Gastroesophageal sphincter (tissue), 4 donors: ENCODE measurements at regions not wholly inside any gene's neighbourhood (a gene's known extent, or its start where the extent isn't known, plus 50 kb on each side); places are given as distances from the start of the nearest gene placed in this dataset.
"Not testable (repeated sequence)": the region's sequence is repeated elsewhere in the genome, so short reads cannot be mapped to it uniquely, and the experiment has no call there.

Source experiments
- ATAC-seq: fragments of 150-250 bp; one replicate; pipeline ENCODE4 v1.9.1; 2016; ENCODE audit warnings: mild to moderate bottlenecking, moderate library complexity
- H3K27ac ChIP-seq, 4 donors: fragments of 200-600 bp; sonication (generic) in 3 of 4; 1 replicate in 3 of 4; 2 replicates in 1 of 4; pipeline ENCODE4 v1.5.1; 2016 to 2019
- H3K27me3 ChIP-seq: fragments of 200-600 bp; sonication (generic); one replicate; pipeline ENCODE4 v1.5.1; 2019
- H3K36me3 ChIP-seq, 2 donors: fragments of 200-600 bp; sonication (generic); one replicate each; pipeline ENCODE4 v1.5.1; 2019; ENCODE audit warnings: control low read depth in 1 of 2
- H3K4me1 ChIP-seq, 3 donors: fragments of 200-600 bp; sonication (generic); 1 replicate in 2 of 3; 2 replicates in 1 of 3; pipeline ENCODE4 v1.5.1; 2016 to 2019; ENCODE audit warnings: control low read depth in 2 of 3
- H3K4me3 ChIP-seq, 2 donors: fragments of 200-600 bp; sonication (generic); one replicate each; pipeline ENCODE4 v1.5.1; 2019; ENCODE audit warnings: mild to moderate bottlenecking in 1 of 2, moderate library complexity in 1 of 2
- H3K9me3 ChIP-seq, 3 donors: fragments of 200-600 bp; sonication (generic); one replicate each; pipeline ENCODE4 v1.5.1; 2017 to 2019; ENCODE audit warnings: control low read depth in 2 of 3
- CTCF ChIP-seq, 4 experiments: fragments of 200-600 bp in 2 of 4; fragments of 450-650 bp in 2 of 4; sonication (generic) in 1 of 4; IDR thresholded peaks; one replicate each; pipeline ENCODE4 v1.5.1; 2017 to 2019; ENCODE audit warnings: antibody characterized with exemption in 4 of 4, mild to moderate bottlenecking in 2 of 4, moderate library complexity in 2 of 4
- EP300 ChIP-seq: sonication (generic); formaldehyde crosslinking; IDR thresholded peaks from one replicate; pipeline ENCODE4 v1.6.1; 2017; ENCODE audit warnings: antibody characterized with exemption, mild to moderate bottlenecking
- POLR2A ChIP-seq, 2 donors: fragments of 450-650 bp; IDR thresholded peaks; one replicate each; pipeline ENCODE4 v1.6.1; 2017; ENCODE audit warnings: antibody characterized with exemption in 2 of 2, mild to moderate bottlenecking in 2 of 2, moderate library complexity in 1 of 2
- POLR2AphosphoS5 ChIP-seq: sonication (generic); formaldehyde crosslinking; IDR thresholded peaks from one replicate; pipeline ENCODE4 v1.6.1; 2017; ENCODE audit warnings: antibody characterized with exemption
- WGBS, 2 donors: methylation state at CpG; one replicate each; pipeline ENCODE4 v1.1.5; 2018; ENCODE audit warnings: low coverage in 1 of 2; 5-methylcytosine and 5-hydroxymethylcytosine counted together

GRCh38 chr20:30910937-30911725 lies 346.3 kb upstream of the DEFB115 start:
- Histone ChIP-seq H3K27me3 (peaks cover 38% of the 10 kb centered on the region), H3K27ac (no peak overlapping the region), H3K4me3 (no peak overlapping the region), H3K9me3 (peaks cover 0 to 19% (median 0%) of the 10 kb centered on the region in 3 donors), H3K4me1 (no peaks in the 10 kb centered on the region), H3K36me3 (no peaks in the 10 kb centered on the region)
- TF ChIP-seq POLR2AphosphoS5 (no peak), POLR2A (IDR thresholded peaks at IDR 0.05) (no peak), EP300 (no peak), CTCF (IDR thresholded peaks at IDR 0.05) (no peak)
- ATAC-seq, result no peak
- 80 to 82% methylated on average over 2 to 18 of the region's 18 CpGs for WGBS, 2 donors

GRCh38 chr20:30911832-30912660 lies 345.4 kb upstream of the DEFB115 start:
- peaks cover 38% of the 10 kb centered on the region for H3K27me3 ChIP-seq
- H3K27ac ChIP-seq, result not testable (repeated sequence)

GRCh38 chr20:30912661-30913026 lies 344.8 kb upstream of the DEFB115 start:
- ATAC-seq, H3K36me3 ChIP-seq, H3K27ac ChIP-seq, H3K4me1 ChIP-seq: not testable (repeated sequence)
- peaks cover 0 to 13% (median 0%) of the 10 kb centered on the region in 3 donors for H3K9me3 ChIP-seq
- WGBS, 2 donors, result 6 to 50% methylated on average over 4 to 7 of the region's 12 CpGs
- peaks cover 38% of the 10 kb centered on the region for H3K27me3 ChIP-seq
- peak overlapping the region in 1 of 2 donors; percentile 4 for H3K4me3 ChIP-seq

More at GRCh38 chr20:30911832-30912660, 345.4 kb upstream of the DEFB115 start:
- ATAC-seq, H3K4me1 ChIP-seq, H3K36me3 ChIP-seq: not testable (repeated sequence)
- 13 to 35% methylated on average over 23 to 29 of the region's 41 CpGs for WGBS, 2 donors
- Histone ChIP-seq H3K9me3 (peaks cover 0 to 19% (median 0%) of the 10 kb centered on the region in 3 donors), H3K4me3 (peak overlapping the region in 1 of 2 donors; percentile 4)

GRCh38 chr20:30916404-30916803 lies 341.1 kb upstream of the DEFB115 start:
- H3K27ac ChIP-seq, H3K4me1 ChIP-seq, H3K36me3 ChIP-seq, ATAC-seq, H3K9me3 ChIP-seq, H3K4me3 ChIP-seq: not testable (repeated sequence)
- H3K27me3 ChIP-seq, result peaks cover 42% of the 10 kb centered on the region
- WGBS, 2 donors, result 78 to 83% methylated on average over 3 to 5 of the region's 5 CpGs

GRCh38 chr20:30919514-30920188 lies 337.8 kb upstream of the DEFB115 start:
- WGBS, 2 donors, result 86 to 87% methylated on average over 12 to 13 of the region's 31 CpGs
- ATAC-seq, result no peak
- TF ChIP-seq POLR2A (IDR thresholded peaks at IDR 0.05) (no peak), CTCF (IDR thresholded peaks at IDR 0.05) (no peak), EP300 (no peak), POLR2AphosphoS5 (no peak)
- H3K27me3 ChIP-seq, result peaks cover 28% of the 10 kb centered on the region
- H3K36me3 ChIP-seq, result no peaks in the 10 kb centered on the region
- no peak overlapping the region for H3K4me3 ChIP-seq
- H3K9me3 ChIP-seq, result peaks cover 0 to 20% (median 0%) of the 10 kb centered on the region in 3 donors
- H3K4me1 ChIP-seq, result no peaks in the 10 kb centered on the region
- no peak overlapping the region for H3K27ac ChIP-seq

- no peak for TF ChIP-seq POLR2AphosphoS5
- Histone ChIP-seq H3K4me3 (no peak overlapping the region), H3K4me1 (no peaks in the 10 kb centered on the region), H3K27ac (no peak overlapping the region), H3K36me3 (no peaks in the 10 kb centered on the region), H3K27me3 (peaks cover 18% of the 10 kb centered on the region), H3K9me3 (peaks cover 0 to 39% (median 0%) of the 10 kb centered on the region in 3 donors)
- 79% methylated on average over 15 of the region's 57 CpGs; no CpG with 5 or more reads in 1 of the 2 donors for WGBS, 2 donors
- ATAC-seq, result no peak
These were observed 336.0 kb upstream of the DEFB115 start for GRCh38 chr20:30921286-30922071.
